Sigmoid colon (tissue), 4 donors: ENCODE measurements at regions not wholly inside any gene's neighbourhood (a gene's known extent, or its start where the extent isn't known, plus 50 kb on each side); places are given as distances from the start of the nearest gene placed in this dataset.

Experiments used
- EP300 ChIP-seq, 4 donors: sonication (generic); formaldehyde crosslinking; IDR thresholded peaks; one replicate each; pipeline ENCODE4 v1.6.1; 2017; ENCODE audit warnings: antibody characterized with exemption in 4 of 4
- POLR2A ChIP-seq, 2 donors: fragments of 450-650 bp; IDR thresholded peaks; one replicate each; pipeline ENCODE4 v1.6.1; 2016; ENCODE audit warnings: antibody characterized with exemption in 2 of 2, mild to moderate bottlenecking in 2 of 2, moderate library complexity in 2 of 2
- POLR2AphosphoS5 ChIP-seq, 4 donors: sonication (generic); formaldehyde crosslinking; IDR thresholded peaks; one replicate each; pipeline ENCODE4 v1.6.1; 2017; ENCODE audit warnings: antibody characterized with exemption in 4 of 4
- TF ChIP-seq, protein P1 (sequence below), 4 experiments: fragments of 450-650 bp in 3 of 4; fragments of 200-600 bp in 1 of 4; IDR thresholded peaks; one replicate each; pipeline ENCODE4 v1.5.1; 2016 to 2019; ENCODE audit warnings: antibody characterized with exemption in 4 of 4, mild to moderate bottlenecking in 3 of 4, moderate library complexity in 2 of 4

- TF ChIP-seq, protein P1, sequence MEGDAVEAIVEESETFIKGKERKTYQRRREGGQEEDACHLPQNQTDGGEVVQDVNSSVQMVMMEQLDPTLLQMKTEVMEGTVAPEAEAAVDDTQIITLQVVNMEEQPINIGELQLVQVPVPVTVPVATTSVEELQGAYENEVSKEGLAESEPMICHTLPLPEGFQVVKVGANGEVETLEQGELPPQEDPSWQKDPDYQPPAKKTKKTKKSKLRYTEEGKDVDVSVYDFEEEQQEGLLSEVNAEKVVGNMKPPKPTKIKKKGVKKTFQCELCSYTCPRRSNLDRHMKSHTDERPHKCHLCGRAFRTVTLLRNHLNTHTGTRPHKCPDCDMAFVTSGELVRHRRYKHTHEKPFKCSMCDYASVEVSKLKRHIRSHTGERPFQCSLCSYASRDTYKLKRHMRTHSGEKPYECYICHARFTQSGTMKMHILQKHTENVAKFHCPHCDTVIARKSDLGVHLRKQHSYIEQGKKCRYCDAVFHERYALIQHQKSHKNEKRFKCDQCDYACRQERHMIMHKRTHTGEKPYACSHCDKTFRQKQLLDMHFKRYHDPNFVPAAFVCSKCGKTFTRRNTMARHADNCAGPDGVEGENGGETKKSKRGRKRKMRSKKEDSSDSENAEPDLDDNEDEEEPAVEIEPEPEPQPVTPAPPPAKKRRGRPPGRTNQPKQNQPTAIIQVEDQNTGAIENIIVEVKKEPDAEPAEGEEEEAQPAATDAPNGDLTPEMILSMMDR (IDR thresholded peaks at IDR 0.05): no peak
- no peak for TF ChIP-seq EP300 (IDR thresholded peaks at IDR 0.05)
- no peak for TF ChIP-seq POLR2A (IDR thresholded peaks at IDR 0.05)
- no peak for TF ChIP-seq POLR2AphosphoS5 (IDR thresholded peaks at IDR 0.05)
Observed at GRCh38 chr15:97517737-97518136, 442.8 kb upstream of the ARRDC4 start.
